ELR (cell line): ENCODE measurements at regions not wholly inside any gene's neighbourhood (a gene's known extent, or its start where the extent isn't known, plus 50 kb on each side); places are given as distances from the start of the nearest gene placed in this dataset.
A peak's percentile ranks its signal among the peaks of the same experiment; 100 is the strongest.
"Not testable (repeated sequence)": the region's sequence is repeated elsewhere in the genome, so short reads cannot be mapped to it uniquely, and the experiment has no call there.

Experiments
- DNase-seq: peaks from one replicate; pipeline ENCODE4 v3.0.0-alpha.2; 2015; ENCODE audit warnings: low read depth

DNA sequence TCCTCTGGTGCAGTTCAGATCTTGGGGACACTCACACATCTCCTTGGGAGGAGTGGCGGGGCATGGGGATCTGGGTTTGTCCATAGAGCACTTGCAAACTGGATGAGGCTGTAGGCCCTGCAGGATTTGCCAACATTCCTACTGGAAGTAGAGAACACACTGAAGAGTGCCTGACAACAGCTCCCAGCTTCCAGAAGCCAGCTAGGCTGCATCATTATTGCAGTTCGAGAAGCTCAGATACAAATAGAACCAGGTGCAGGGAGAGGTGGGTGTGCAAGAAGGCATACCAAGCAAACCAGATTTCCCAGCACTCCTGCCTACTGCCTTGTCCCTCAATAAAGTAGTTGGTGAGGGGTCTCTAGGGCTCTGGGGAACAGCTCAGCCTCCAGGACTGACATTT lies 52.5 kb downstream of the RHOB start:
- no peak for DNase-seq

DNA sequence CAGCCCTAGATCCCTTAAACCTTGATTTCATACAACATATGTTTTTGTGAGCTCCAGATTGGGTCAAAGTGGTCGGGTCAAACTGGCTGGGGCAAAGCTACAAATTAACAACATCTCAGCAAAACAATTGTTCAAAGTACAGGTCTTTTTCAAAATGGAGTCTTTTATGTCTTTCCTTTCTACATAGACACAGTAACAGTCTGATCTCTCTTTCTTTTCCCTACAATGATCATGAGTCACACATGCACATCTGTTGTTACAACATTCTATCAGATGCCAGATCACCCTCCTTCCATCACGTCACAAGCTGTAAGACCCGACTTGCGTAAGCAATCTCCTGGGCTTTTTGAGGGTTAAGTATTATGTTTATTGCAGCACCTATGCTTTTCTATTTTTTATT lies 55.1 kb downstream of the RHOB start:
- peak; percentile 95 for DNase-seq

DNA sequence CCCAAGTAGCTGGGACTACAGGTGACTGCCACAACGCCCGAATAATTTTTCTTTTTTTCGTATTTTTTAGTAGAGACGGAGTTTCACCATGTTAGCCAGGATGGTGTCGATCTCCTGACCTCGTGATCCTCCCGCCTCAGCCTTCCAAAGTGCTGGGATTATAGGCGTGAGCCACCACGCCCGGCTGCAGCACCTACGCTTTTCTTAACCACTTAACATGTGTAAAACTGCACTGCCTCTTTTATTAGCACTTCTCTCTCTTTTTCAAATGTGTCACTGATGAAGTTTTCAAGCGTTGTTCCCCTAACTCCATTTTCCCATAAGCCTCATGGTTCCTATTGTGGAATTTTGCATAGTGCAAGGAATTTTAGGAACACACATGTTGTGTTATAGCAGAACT lies 55.6 kb downstream of the RHOB start:
- not testable (repeated sequence) for DNase-seq

DNA sequence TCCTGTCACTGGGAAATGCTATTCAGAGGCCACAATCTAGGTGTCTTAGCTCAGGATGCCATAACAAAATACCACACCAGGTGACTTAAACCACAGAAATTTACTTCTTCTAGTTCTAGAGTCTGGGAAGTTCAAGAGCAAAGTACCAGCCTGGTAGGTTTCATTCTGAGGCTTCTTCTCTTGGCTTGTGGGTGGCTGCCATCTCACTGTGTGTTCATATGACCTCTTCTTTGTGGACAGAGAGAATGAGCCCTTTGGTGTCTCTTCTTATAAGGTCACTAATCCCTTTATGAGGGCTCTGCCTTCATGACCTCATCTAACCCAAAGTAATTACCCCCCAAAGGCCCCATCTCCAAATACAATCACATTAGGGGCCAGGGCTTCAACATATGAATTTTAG lies 57.3 kb downstream of the RHOB start:
- no peak for DNase-seq

DNA sequence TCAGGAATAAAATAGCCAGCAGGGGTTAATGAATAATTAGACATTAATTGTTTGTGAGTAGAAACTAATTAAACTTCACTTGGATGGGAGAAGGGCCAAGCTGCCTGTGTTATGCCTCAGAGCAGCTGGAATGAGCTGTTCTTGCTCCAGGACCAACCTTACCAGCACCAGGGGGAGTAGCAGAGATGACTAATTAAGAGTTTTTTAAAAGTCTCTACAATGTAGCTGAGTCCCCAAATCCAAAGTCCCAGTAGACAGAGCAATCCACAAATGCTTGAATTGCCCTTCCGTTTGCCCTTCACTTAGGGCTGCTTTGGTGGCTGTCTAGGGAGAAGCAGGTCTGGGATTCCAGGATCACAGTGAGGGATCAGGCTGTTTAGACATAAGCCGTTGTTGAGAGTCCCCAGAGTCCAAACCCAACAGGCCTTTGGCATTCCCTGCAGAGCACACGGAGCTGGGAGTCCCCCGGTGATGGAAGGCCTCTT lies 59.4 kb downstream of the RHOB start:
- peak; percentile 75 for DNase-seq

GRCh38 chr2:20507166-20507692 lies 60.4 kb downstream of the RHOB start:
- DNase-seq: peak; percentile 58

DNA sequence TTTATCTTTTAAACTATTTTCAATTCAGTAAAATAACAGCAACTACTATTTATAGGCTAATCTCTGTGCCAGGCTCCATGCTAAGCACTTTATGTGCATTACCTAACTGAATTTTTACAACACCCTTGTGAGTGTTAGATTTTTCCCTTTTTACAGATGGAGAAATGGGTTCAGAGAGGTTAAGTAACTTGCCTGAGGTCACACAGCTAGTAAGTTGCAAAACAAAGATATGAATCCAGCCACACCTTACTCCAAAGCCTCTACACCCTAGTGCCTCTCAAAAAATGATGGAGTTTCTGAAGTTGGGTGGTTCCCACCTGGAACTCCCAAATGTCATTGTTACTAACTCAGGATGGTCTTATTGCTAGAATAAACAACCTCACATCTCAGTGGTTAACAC lies 60.8 kb downstream of the RHOB start:
- DNase-seq: no peak

DNA sequence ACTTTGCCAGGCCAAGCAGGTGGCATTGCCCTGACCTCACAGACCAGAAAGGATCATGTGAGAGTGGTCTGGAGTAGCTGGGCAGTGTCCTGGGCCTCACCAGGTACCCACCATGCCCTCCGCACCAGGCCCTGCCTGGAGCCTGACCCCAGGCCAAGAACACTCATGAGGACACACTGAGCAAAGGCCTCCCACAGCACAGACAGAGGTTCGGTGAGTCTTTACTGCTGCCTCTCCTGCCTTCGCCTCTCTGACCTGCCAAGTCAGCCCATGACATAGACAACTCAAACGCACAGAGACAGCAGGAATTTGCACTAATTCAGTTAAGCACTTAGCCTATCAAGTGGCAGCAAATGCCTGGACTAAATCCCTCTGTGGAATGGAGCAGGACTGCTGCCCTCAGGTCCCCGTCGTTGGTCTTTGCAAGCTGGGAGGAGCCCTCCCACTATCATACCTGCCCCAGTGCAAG lies 62.5 kb downstream of the RHOB start:
- no peak for DNase-seq

GRCh38 chr2:20509770-20510490 lies 63.1 kb downstream of the RHOB start:
- DNase-seq: peak; percentile 57

GRCh38 chr2:20511130-20511529 lies 64.3 kb downstream of the RHOB start:
- DNase-seq: no peak

DNA sequence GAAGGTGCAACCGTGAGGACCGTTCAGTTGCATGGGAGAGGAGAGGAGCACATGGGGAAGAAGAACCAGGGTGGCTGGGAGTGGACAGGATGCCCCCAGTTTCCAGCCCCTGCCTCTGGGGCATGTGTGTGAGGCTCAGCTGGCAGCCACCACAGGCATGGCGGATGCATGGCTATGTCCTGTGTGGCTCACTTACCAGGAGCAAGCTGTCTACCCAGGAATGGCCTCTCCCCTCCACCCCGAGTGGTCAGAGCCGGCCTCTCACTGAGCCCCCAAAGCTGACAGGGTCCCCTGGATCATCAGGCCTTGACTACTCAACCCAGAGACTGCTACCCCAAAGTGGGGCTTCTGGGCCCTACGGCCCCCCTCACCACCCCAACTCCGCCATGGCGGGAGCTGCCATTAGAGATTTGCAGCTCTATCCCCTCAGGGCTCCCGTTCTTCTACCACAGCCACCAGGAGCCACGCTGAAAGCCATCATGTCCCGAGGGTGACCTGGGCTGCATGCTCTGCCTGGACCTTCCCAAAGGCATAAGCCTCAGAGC lies 65.3 kb downstream of the RHOB start:
- no peak for DNase-seq

DNA sequence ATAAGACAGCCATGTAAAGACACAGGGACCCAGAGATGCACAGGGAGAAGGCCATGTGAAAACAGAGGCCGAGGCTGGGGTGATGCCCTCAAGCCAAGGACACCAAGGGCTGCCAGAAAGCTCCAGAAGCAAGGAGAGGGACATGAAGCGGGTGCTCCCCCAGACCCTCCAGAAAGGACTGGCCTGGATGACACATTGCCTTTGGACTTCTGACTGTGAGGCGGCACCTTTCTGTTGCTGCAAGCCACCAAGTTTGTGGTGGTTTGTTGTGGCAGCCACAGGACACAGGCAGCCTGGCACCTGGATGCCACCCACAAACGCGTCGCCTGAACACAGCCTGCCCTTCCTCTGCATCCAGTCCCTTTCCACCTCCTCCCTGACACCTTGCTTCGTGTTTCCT lies 67.1 kb downstream of the RHOB start:
- no peak for DNase-seq

GRCh38 chr2:20514596-20515269 lies 67.9 kb downstream of the RHOB start:
- peak; percentile 96 for DNase-seq

- no peak for DNase-seq
These were observed 68.7 kb downstream of the RHOB start for GRCh38 chr2:20515290-20516220.

DNA sequence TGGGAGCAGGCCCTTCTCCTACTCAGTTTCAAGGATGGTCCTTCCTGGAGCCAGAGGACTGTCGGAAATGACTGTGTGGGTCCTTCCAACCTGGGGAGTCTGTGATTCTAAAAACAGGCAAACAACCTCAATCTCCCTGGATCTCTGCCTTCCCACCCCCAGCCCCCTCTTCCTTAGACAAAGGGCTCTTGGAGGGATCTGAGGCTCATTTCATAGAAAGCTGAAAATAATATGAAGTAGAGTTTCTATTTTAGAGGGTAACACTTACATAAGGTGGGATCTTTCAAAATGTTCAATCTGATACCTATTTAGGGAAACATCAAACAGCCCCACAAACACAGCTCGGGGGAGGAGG lies 69.4 kb downstream of the RHOB start:
- DNase-seq: no peak

DNA sequence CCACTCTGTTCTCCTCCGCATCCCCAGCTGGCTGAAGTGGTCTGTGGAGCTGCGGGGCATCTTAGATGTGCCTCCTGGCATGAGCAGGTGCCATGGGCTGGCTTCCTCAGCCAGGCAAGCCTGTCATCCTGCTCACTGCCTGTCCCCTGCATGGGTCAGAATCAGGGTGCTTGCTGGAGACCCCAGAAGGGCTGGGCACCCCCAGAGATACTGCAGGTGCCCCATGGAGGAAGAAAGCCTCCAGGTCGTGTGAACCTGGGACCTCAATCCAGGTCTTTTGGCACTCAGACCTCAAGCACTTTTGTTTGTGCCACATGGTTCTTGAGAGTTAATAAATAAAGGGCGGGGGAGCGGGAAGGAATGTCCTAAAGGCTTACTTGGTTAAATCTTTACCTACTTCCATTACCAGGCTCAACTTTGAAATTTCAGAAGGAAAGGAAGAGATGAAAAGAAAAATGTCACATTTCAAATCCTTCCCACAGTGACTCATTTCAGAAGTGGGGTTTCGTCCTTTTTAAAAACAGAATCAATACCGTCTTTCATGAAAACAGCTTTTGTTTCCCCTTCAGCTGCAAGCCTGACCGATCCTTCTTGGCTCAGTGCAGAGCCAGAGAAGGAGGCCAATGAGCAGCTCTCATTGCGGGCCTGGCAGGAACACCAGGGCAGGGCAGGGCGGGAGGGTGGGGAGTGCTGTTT lies 69.9 kb downstream of the RHOB start:
- DNase-seq: no peak

GRCh38 chr2:20519309-20519708 lies 72.4 kb downstream of the RHOB start:
- DNase-seq: no peak

DNA sequence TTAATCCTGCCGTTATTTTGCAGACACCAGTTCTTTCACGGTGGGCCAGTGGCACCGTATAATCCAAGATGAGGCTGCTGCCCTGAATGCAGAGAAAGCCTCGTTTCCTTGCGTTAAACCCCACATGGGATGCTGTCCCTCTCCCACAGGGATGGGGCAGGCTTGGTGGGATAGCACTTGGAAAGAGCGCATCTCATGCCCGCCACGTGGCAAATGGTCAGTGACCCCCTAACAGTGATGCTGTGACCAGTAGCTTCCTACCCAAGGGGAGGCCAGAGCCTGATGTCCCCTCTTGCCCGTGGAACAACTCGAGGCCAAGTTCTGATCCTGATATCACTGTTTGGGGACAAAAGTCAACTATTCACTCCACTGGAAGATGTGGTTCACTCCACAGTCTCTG lies 73.3 kb downstream of the RHOB start:
- no peak for DNase-seq

- no peak for DNase-seq
These were observed 74.3 kb downstream of the RHOB start for GRCh38 chr2:20521193-20521592.

GRCh38 chr2:20521682-20522189 lies 74.9 kb downstream of the RHOB start:
- DNase-seq: no peak
